ENCODE measurements at regions not wholly inside any gene's neighbourhood (a gene's known extent, or its start where the extent isn't known, plus 50 kb on each side); places are given as distances from the start of the nearest gene placed in this dataset.
"Not testable (repeated sequence)": the region's sequence is repeated elsewhere in the genome, so short reads cannot be mapped to it uniquely, and the experiment has no call there.

DNA sequence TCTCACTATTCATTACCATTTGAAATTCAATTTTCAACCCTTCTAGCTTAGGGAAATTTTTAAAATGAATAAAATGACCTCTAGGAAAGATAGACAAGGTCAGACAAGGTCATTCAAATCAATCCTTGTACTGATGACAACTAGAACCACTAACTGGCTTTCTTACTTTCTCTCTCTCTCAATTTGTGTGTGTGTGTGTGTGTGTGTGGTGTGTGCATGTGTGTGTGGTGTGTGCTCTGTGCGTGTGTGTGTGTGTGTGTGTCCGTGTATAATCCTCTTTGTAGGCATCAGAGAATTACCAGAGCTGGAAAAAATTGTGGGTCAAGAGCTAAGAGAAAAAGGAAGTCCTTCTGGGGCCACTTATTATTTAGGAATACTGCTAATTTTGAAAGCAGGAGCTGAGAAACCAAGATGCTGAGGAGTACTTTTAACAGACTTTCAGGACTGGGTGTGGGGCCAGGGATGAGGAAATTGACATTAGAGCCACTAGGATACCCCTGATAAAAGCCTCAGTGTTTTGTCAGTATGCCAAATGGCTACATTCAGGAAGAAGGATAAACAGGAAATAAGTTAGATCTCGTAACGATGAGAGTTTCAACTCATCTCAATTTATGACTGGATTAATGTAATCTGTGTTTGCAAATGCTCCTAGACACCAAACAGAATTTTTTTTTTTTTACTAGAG lies 723.3 kb downstream of the CETN3 start:
- no peak for DNase-seq (ENCODE audit: low read depth in 2 of 2, low spot score in 1 of 2)

DNA sequence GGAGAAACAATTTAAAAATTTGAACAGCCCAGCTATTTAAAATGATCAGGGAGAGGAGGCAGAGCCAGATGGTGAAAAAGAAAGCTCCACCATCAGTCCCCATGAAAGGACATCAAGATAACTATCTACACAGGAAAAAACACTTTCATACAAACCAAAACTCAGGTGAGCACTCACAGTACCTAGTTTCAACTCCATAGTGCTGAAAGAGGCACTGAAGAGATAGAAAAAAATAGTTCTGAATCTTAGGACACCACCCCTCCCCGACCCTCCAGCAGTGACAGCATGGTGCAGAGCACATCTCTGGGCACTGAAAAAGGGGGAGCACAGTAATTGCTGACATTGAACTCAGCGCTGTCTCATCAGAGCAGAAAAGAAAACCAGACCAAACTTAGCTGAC lies 732.9 kb downstream of the CETN3 start:
- DNase-seq (ENCODE audit: low read depth in 2 of 2, low spot score in 1 of 2) = no peak

DNA sequence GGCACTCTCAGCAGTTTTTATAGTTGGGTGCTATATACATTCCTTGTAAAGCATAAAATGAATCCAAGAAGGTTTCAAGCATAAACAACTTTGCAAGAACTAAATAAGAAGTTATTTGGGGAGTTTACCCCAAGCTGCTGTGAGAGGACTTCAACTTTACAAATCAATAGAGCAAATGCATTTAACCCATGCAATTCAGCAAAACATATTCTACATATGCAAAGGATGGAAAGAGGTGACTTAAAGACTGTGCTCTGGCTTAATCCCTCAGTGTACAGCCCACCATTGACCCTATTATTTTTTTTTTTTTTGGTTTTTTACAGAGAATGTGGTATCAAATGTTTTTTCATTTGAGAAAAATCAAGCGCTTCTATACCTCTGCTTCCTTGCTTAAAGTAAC lies 736.5 kb downstream of the CETN3 start:
- no peak for DNase-seq (ENCODE audit: low read depth in 2 of 2, low spot score in 1 of 2)

DNA sequence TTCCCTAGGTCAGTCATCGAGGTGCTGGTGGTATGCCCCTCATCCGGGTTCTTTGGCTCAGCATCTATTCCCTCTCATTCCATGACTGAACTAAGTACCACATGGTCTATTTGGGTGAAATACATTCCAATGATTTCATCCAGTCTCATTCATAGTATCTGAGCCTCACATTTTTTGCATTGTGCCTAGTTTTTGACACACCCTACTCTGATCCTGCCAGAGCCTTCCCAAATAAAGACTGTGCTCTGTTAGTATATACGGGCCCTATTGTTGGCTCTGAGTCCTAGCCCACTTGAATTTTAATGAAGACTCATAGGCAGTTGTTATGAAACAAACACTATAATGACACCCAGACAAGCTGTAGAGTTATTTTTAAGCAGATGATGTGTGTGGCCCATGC lies 740.7 kb downstream of the CETN3 start:
- no peak for DNase-seq (ENCODE audit: low read depth in 2 of 2, low spot score in 1 of 2)

DNA sequence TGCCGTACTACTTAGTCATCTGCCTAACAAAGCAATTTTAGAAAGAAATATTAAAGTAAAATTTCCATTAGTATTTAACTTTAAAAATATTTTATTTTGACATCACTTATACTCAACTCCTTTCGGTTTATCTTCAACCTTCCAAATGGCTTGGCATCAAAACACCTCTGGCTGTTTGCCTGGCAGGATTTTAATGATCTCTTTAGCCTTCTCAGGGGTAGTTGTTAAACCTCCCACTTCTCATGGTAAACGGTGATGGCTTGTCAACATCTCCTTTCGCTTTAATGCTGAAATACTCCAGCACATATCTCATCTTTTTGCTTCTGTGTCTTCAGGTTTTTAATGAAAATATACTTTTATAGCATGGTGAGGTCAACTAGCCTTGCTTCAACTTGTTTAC lies 747.1 kb downstream of the CETN3 start:
- no peak for DNase-seq (ENCODE audit: low read depth in 2 of 2, low spot score in 1 of 2)

DNA sequence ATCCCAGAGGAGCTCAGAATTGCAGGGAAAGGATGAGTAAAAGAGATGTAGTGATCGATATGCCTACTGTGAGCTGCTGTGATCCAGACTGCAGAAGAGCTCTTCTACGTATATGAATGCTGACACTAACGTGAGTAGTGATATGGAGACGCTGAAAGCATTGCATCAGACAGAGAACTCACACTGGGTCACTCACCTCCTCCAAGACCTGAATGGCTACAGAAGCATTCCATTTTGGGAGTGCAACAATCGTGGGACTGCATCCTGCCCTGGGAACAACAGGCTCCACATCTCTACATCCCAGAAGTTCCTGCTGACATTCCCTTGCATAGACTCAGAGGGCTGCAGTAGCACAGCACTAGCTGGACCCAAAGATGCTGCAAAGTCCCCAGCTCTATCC lies 755.9 kb upstream of the MEF2C start:
- no peak for DNase-seq (ENCODE audit: low read depth in 2 of 2, low spot score in 1 of 2)

DNA sequence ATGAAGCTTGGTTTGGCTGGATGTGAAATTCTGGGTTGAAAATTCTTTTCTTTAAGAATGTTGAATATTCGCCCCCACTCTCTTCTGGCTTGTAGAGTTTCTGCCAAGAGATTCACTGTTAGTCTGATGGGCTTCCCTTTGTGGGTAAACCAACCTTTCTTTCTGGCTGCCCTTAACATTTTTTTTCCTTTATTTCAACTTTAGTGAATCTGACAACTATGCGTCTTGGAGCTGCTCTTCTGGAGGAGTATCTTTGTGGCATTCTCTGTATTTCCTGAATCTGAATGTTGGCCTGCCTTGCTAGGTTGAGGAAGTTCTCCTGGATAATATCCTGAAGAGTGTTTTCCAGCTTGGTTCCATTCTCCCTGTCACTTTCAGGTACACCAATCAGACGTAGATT lies 751.2 kb upstream of the MEF2C start:
- not testable (repeated sequence) for DNase-seq (ENCODE audit: low read depth in 2 of 2, low spot score in 1 of 2)

DNA sequence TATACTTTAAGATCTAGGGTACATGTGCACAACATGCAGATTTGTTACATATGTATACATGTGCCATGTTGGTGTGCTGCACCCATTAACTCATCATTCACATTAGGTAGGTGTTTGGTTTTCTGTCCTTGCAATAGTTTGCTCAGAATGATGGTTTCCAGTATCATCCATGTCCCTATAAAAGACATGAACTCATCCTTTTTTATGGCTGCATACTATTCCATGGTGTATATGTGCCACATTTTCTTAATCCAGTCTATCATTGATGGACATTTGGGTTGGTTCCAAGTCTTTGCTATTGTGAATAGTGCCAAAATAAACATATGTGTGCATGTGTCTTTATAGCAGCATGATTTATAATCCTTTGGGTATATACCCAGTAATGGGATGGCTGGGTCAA lies 747.1 kb upstream of the MEF2C start:
- DNase-seq (ENCODE audit: low read depth in 2 of 2, low spot score in 1 of 2) = not testable (repeated sequence)

DNA sequence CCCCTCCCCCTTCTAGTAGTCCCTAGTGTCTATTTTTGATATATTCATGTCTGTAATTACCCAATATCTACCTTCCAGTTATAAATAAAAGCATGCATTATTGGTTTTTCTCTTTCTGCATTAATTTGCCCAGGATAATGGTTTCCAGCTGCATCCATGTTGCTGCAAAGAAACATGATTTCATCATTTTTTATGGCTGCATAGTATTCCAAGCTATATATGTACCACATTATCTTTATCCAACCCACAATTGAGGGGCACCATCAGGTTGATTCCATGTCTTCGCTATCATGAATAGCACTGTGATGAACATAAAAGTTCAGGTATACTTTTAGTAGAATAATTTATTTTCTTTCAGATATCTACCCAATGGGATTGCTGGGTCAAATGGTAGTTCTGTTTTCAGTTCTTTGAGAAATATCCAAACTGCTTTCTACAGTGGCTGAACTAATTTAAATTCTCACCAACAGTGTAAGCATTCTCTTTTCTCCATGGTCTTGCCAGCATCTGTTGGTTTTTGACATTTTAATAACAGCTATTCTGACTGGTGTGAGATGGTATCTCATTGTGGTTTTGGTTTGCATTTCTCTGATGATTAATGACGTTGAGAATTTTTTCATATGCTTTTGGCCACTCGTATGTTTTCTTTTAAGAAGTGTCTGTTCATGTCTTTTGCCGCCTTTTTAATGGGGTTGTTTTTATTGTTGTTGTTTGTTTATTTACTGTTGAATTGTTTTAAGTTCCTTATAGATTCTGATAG lies 746.1 kb upstream of the MEF2C start:
- DNase-seq (ENCODE audit: low read depth in 2 of 2, low spot score in 1 of 2) = no peak

DNA sequence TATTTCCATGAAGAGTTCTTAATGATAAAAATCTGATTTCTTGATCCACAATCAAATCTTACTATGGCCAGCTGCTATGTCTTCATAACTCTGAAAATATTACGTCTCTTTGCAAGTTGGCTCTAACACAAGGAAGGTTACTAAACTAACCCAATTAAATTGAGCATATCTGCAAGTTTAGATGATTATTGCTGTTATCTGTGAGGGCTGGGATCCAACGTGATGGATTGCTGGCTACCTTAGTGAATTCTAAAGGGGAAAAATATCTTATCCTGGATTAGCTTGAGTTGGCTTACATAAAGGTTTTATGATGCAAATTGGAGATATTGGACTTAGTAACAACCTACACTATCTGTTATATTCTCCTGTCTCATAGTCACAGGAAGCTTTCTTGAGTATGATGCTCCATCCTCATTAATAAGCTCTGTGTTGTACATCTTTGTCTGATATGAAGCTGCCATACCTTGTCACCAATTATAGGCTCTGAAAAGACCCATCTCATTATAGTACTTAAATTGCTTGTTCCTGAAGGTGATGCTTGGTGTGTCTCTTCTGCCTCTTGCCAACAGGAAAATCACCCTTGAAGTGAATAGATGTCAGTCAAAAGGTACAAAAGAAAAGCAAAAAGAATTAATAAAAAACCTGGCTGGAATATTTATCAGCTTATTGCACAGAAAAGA lies 733.0 kb upstream of the MEF2C start:
- no peak for DNase-seq (ENCODE audit: low read depth in 2 of 2, low spot score in 1 of 2)

DNA sequence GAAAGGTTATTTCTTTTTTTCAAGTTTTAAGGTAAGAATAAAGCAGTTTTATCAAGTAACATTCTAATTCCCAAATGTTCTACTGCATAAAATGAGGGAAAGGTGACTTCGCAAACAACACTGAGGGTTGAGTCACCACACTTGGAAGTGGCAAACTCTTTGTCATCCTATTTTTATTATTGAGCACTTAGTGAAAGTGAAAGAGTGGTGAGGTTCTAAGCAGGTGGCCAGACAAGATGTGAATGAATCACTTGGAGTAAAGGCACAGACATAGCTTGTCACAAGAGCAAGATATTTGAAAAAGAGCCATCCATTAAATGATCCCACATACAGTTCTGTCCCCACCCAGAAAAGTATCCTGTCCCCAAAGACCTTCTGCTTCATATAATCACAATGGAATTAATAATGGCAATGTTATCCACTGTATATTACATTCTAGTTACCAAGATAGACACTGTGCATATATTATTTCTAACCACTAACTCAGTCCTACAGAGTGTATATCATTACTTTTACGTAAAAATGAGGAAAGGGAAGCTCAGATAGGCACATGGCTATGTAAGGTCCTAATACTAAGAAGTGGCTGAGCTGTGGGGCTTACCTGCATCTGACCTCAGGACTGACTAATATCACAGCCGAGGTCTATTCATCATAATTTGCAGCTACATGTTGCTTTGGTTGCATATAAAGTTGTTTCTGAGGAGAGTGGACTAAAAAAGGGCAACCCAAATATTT lies 730.4 kb upstream of the MEF2C start:
- no peak for DNase-seq (ENCODE audit: low read depth in 2 of 2, low spot score in 1 of 2)

DNA sequence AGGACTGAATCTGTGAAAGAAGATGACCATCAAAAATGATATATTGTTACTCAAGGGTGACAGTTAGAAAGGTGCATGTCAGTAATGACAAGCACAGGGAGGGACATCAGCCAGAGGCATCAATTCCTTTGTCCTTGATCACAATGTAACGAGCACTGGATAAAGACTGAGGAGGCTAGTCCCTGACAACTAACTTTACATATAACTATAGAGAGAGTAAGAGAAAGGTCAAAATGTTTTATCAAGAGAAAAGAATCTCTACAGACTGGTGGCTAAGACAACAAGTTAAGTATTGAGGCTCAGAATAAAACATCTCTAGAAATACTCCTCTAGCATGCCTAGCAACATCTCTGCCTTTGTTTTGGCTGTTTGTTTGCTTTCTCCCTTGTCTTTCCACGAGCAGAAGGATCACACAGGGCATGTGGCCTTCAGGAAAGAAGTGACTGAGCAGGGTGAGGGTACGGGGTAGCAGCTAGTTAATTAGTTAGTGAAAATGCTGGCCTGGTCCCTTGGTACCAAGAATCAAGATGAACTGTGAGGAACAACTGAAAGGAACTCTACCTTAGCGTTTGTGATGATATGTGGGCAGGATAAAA lies 724.1 kb upstream of the MEF2C start:
- no peak for DNase-seq (ENCODE audit: low read depth in 2 of 2, low spot score in 1 of 2)

DNA sequence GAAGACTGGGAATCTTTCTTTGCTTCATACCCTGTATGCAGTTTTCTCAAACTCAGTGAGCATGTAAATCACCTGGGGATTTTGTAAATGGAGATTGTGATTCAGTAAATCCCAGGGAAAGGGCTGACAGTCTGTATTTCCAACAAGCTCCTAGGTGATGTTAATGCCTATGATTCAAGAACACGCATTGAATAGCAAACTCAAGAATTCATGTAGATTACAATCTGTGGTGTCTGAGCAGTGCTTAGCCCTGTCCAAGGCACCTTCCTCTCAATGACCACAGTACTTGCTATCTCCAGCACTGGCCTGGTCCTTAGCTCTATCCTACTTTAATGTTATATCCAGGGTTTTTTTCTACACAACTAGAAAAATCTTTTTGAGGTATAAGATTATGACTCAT lies 721.4 kb upstream of the MEF2C start:
- no peak for DNase-seq (ENCODE audit: low read depth in 2 of 2, low spot score in 1 of 2)

DNA sequence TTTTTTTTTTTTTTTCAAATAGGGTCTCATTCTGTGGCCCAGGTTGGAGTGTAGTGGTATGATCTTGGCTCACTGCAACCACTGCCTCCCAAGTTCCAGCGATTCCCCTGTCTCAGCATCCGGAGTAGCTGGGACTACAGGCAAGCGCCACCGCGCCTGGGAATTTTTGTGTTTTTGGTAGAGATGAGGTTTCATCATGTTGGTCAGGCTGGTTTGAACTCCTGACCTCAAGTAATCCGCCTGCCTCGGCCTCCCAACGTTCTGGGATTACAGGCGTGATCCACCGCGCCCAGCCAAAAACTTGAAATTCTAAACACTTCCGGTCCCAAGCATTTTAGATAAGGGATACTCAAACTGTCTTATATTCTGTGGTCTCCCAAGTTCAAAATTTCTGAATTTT lies 718.9 kb upstream of the MEF2C start:
- no peak for DNase-seq (ENCODE audit: low read depth in 2 of 2, low spot score in 1 of 2)

DNA sequence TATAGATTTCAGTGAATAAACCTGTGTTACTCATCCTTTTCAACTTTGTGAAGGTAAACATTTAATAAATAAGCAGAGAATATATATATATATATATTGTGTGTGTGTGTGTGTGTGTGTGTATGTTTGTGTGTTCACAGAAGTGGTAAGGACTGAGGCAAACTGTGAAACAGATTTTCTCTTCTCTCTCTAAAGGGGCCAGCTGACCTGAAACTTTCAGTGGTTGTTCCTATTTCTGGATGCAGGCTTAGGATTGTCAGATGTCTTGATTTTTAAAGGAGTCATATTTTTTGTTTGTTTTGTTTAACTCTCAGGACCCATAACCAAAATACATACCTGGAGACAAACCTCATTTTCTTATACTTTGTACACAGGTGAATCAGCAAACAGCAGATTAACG lies 714.9 kb upstream of the MEF2C start:
- no peak for DNase-seq (ENCODE audit: low read depth in 2 of 2, low spot score in 1 of 2)

DNA sequence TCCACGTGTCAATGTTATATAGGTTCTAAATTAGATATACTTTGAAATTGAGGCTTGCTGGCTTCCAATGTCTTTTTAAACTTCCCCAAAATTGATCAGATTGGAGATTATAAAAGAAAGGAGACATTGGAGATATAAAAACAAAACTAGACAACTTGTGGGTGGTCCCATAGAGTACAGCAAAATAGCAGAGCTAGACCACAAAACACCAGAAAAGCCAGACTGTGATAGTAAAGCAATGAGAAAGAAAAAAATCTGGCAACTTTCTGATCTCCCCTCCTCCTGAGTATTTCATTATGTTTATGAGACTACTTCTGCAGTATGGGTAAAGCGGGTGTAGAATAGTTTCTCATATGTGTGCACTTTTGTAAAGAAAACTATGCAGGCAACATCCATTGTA lies 713.8 kb upstream of the MEF2C start:
- DNase-seq (ENCODE audit: low read depth in 2 of 2, low spot score in 1 of 2) = no peak

DNA sequence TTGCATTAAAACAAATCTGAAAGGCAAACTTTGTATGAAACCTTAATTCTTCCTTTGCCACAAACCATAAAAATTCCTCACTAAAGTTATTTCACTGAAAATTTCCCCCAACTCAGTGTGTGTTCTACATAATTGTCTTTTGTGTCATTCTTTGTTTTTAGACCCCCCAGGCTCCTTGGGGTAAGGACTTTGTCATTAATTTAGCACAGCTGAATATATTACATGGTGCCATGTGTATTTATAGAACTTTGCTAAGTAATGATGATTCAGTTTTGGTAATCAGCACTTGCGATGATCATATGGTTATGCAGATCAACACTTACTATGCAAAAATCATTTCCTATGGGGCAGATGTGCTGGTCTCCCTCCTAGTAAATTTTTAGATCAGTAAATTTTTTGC lies 712.1 kb upstream of the MEF2C start:
- no peak for DNase-seq (ENCODE audit: low read depth in 2 of 2, low spot score in 1 of 2)

DNA sequence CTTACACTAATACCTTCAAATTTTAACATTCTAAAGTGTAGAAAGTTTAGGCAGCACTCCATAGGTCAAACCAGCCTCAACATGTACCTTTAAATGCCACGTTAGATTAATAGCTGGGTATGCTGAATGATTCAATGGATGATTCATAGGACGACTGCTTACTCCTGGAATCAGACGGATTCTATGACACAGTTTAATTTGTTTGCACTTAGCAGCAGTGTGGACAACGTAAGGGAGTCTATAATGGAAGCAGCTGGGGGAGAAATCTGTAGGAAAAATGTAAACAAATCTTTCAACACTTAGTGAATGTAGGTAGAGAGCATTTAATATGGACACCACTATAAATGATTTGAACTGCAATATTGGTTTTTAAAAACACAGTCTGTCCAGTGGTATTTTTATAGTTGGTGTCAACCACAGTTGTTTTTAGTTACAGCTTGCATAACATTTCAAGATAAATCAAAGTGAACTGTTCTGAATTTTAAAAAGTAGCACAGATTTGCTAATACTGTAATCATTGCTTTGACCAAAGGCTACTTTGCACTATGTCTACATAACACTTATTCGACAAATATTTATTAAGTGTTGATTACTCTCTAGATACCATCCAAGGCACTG lies 701.5 kb upstream of the MEF2C start:
- no peak for DNase-seq (ENCODE audit: low read depth in 2 of 2, low spot score in 1 of 2)

DNA sequence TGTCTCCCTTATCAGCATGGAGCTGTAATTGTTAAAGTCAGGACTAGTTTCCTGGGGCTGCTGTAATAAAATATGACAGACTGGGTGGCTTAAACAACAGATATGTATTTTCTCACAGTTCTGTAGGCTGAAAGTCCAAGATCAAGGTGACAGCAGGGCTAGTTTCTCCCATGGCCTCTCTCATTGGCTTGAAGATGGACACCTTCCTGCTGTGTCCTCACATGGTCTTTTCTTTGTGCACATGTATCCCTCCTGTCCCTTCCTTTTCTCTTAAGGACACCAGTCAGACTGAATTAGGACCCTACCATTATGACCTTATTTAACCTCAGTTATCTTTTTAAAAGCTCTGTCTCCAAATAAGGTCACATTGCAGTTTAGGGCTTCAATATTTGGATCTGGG lies 700.5 kb upstream of the MEF2C start:
- no peak for DNase-seq (ENCODE audit: low read depth in 2 of 2, low spot score in 1 of 2)

DNA sequence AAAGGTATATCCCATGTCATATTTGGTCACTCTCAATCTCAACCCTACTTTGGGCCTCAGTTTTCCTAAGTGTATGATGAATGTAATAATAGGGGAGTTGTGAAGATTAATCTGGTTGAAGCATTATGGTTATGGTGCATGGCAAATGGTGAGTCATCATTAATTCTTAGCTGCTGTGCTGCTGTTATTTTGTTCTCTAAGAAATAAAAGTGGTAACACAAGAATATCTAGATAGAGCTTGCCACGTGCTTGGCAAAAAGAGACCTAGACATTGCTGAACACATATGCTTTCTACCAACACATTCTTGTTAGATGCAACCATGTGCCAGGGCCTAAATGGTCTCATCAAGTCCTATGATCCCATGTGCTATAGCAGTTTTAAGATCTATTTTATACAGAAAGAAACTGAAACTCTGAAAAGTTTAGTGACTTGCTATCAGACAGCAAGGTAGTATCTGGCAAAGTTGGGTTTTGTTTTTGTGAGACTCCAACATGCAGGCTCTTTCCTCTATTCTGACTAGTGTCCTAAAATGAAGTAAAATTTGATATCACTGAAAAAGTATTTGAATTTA lies 699.9 kb upstream of the MEF2C start:
- DNase-seq (ENCODE audit: low read depth in 2 of 2, low spot score in 1 of 2) = no peak

DNA sequence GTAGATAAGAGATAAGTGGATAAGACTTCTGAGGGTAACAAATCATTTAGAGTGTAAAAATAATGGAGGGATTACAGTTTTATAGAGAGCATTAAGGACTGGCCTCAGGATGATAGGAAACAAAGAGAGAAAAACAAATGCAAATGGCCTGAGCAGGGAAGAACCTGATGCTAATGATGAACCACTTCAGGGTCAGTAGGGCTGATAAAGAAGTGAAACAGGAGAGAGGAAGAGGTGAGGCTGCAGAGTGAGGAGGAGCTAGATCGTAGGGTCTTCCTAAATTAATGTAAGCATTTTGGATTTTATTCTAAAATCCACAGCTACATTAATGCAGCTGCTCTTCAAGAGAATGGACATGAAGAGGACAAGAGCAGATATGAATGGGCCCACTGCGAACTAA lies 698.0 kb upstream of the MEF2C start:
- no peak for DNase-seq (ENCODE audit: low read depth in 2 of 2, low spot score in 1 of 2)

All from stimulated activated CD8-positive, alpha-beta memory T cell treated with anti-CD3 and anti-CD28 coated beads, Interleukin-4, amount 100 ng/mL, for 1 hour (primary cell).